Stomach (tissue), 4 donors: ENCODE measurements at regions not wholly inside any gene's neighbourhood (a gene's known extent, or its start where the extent isn't known, plus 50 kb on each side); places are given as distances from the start of the nearest gene placed in this dataset.

Experiments used
- CTCF ChIP-seq, 7 experiments: fragments of 450-650 bp in 4 of 7; fragments of 200-600 bp in 3 of 7; sonication (generic) in 3 of 7; IDR thresholded peaks; one replicate each; pipeline ENCODE4 v1.5.1; 2016 to 2019; ENCODE audit warnings: antibody characterized with exemption in 7 of 7, control low read depth in 2 of 7, mild to moderate bottlenecking in 1 of 7
- EP300 ChIP-seq: sonication (generic); formaldehyde crosslinking; IDR thresholded peaks from one replicate; pipeline ENCODE4 v1.6.1; 2017; ENCODE audit warnings: antibody characterized with exemption
- POLR2A ChIP-seq, 4 donors: fragments of 450-650 bp; IDR thresholded peaks; one replicate each; pipeline ENCODE4 v1.6.1; 2016; ENCODE audit warnings: antibody characterized with exemption in 4 of 4, control low read depth in 2 of 4, mild to moderate bottlenecking in 1 of 4, moderate library complexity in 1 of 4
- POLR2AphosphoS5 ChIP-seq, 3 donors: sonication (generic); formaldehyde crosslinking; IDR thresholded peaks; one replicate each; pipeline ENCODE4 v1.6.1; 2016; ENCODE audit warnings: antibody characterized with exemption in 3 of 3

DNA sequence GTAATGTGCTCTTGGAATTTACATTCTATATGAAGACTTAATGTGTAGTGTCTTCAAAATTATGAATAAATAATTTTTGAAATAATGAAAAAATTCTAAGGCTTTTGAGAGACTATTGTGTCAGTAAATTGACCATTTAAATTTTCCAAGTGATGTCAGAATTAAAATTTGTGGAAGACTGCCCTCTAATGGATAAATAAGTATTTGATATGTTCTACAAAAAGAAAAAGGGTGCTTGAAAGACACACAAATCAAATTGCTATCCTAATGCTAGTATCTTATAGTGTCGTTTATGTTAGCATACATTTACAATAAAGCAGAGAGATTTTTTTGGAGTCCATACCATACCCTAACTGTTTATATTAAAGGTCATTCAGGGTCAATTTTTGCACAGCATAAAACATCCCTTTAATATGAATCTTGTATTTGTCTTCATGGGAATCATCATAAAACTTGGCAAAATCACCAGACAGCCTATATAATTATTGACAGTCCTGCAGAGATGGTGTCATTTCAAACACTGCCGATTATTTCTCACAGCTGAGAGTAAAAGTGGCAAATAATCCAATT lies 120.8 kb upstream of the SLC27A6 start:
- TF ChIP-seq CTCF (IDR thresholded peaks at IDR 0.05) (peak in 3 of 7 experiments; percentile 12 to 27 (median 18)), POLR2AphosphoS5 (IDR thresholded peaks at IDR 0.05) (no peak), POLR2A (IDR thresholded peaks at IDR 0.05) (no peak), EP300 (no peak)
